Naive thymus-derived CD4-positive, alpha-beta T cell (primary cell): ENCODE measurements at regions not wholly inside any gene's neighbourhood (a gene's known extent, or its start where the extent isn't known, plus 50 kb on each side); places are given as distances from the start of the nearest gene placed in this dataset.

Experiments
- ATAC-seq: fragments of 150-1000 bp; cut with Tn5 transposase; 2 replicates; pipeline ENCODE4 v1.10.0; 2021; ENCODE audit warnings: mild to moderate bottlenecking, moderate library complexity
- CTCF ChIA-PET: fragments of 350-600 bp; sonication (Branson Sonifier 250); formaldehyde crosslinking; loops from one replicate; lab custom pipeline; 2021; ENCODE audit warnings: antibody characterized with exemption; lab: Charles Lee
- POLR2A ChIA-PET: fragments of 350-600 bp; sonication (Branson Sonifier 250); formaldehyde crosslinking; loops from one replicate; lab custom pipeline; 2021; ENCODE audit warnings: antibody characterized with exemption, inconsistent platforms; lab: Charles Lee
- DNase-seq, 9 donors: peaks; one replicate each; pipeline versions ENCODE4 v3.0.0 to v3.0.0-alpha.2; 2020 to 2022; ENCODE audit warnings: mixed read lengths in 1 of 9
- H3K27ac ChIP-seq: one replicate; pipeline ENCODE4 v1.7.0; 2013; ENCODE audit warnings: mild to moderate bottlenecking, low read depth, low read length, moderate library complexity
- H3K27me3 ChIP-seq, 2 donors: one replicate each; pipeline ENCODE4 v1.7.0; 2013; ENCODE audit warnings: low read length in 2 of 2, mild to moderate bottlenecking in 2 of 2, moderate library complexity in 2 of 2; ENCODE audit not compliant: control insufficient read depth in 2 of 2, insufficient read depth in 2 of 2
- H3K36me3 ChIP-seq, 3 experiments: 1 replicate in 2 of 3; 2 replicates in 1 of 3; pipeline ENCODE4 v1.7.0; 2013; ENCODE audit warnings: low read length in 3 of 3, mild to moderate bottlenecking in 3 of 3, moderate library complexity in 1 of 3; ENCODE audit not compliant: insufficient read depth in 3 of 3, control insufficient read depth in 2 of 3
- H3K4me1 ChIP-seq, 2 donors: one replicate each; pipeline ENCODE4 v1.7.0; 2013; ENCODE audit warnings: low read length in 2 of 2, mild to moderate bottlenecking in 2 of 2, moderate library complexity in 1 of 2; ENCODE audit not compliant: control insufficient read depth in 2 of 2, insufficient read depth in 2 of 2
- H3K4me3 ChIP-seq: 2 replicates; pipeline ENCODE4 v1.7.0; 2013; ENCODE audit warnings: mild to moderate bottlenecking, low read length
- H3K9me3 ChIP-seq, 3 experiments: 1 replicate in 2 of 3; 2 replicates in 1 of 3; pipeline ENCODE4 v1.7.0; 2013; ENCODE audit warnings: low read length in 3 of 3; ENCODE audit not compliant: control insufficient read depth in 2 of 3
- H3K27ac Mint-ChIP-seq, 9 donors: one replicate each; pipeline ENCODE4 v1.8.0; 2020 to 2022; ENCODE audit warnings: mixed read lengths in 9 of 9, mild to moderate bottlenecking in 8 of 9, moderate library complexity in 5 of 9, inconsistent platforms in 2 of 9
- H3K27me3 Mint-ChIP-seq, 5 donors: one replicate each; pipeline ENCODE4 v1.8.0; 2021 to 2022; ENCODE audit warnings: mixed read lengths in 5 of 5, mild to moderate bottlenecking in 1 of 5
- H3K36me3 Mint-ChIP-seq, 5 donors: one replicate each; pipeline ENCODE4 v1.8.0; 2020 to 2022; ENCODE audit warnings: mixed read lengths in 5 of 5, mild to moderate bottlenecking in 3 of 5, inconsistent platforms in 1 of 5
- H3K4me1 Mint-ChIP-seq, 7 donors: one replicate each; pipeline ENCODE4 v1.8.0; 2020 to 2022; ENCODE audit warnings: mixed read lengths in 7 of 7, mild to moderate bottlenecking in 3 of 7, inconsistent platforms in 1 of 7
- H3K4me3 Mint-ChIP-seq, 10 donors: one replicate each; pipeline ENCODE4 v1.8.0; 2020 to 2022; ENCODE audit warnings: mild to moderate bottlenecking in 10 of 10, mixed read lengths in 10 of 10, moderate library complexity in 6 of 10, inconsistent platforms in 2 of 10
- H3K9me3 Mint-ChIP-seq, 11 donors: one replicate each; pipeline ENCODE4 v1.8.0; 2020 to 2022; ENCODE audit warnings: mixed read lengths in 11 of 11, mild to moderate bottlenecking in 4 of 11, inconsistent platforms in 1 of 11, moderate library complexity in 1 of 11
- intact Hi-C, 2 donors: fragments of 100-400 bp; cut with micrococcal nuclease; formaldehyde crosslinking; loops; one replicate each; pipeline ENCODE4 v1.15.1; 2023

- Histone ChIP-seq H3K9me3 (no peaks in the 10 kb centered on the region), H3K27me3 (no peaks in the 10 kb centered on the region), H3K4me3 (no peak overlapping the region), H3K36me3 (no peaks in the 10 kb centered on the region), H3K4me1 (no peaks in the 10 kb centered on the region), H3K27ac (no peak overlapping the region)
- H3K4me3 Mint-ChIP-seq, result no peak overlapping the region
- ChIA-PET CTCF (interaction anchor here (0.9 kb wide), 1 partner anchor 71 kb away, joined by 5 read pairs; no protein-coding TSS in a partner anchor), POLR2A (no interaction called here)
- no peak overlapping the region for H3K27ac Mint-ChIP-seq
- DNase-seq (no peak), ATAC-seq (no peak)
- peaks cover 0 to 5% (median 3%) of the 10 kb centered on the region in 5 donors for H3K36me3 Mint-ChIP-seq
- intact Hi-C loops, result no loop called here
- H3K9me3 Mint-ChIP-seq, result peaks cover 0 to 7% (median 0%) of the 10 kb centered on the region in 11 donors
- no peaks in the 10 kb centered on the region for H3K4me1 Mint-ChIP-seq
- H3K27me3 Mint-ChIP-seq, result peaks cover 17 to 45% (median 30%) of the 10 kb centered on the region in 5 donors
Observed at GRCh38 chr5:112685931-112686330, 51.8 kb upstream of the APC start.

GRCh38 chr5:112686675-112687074 lies 51.0 kb upstream of the APC start:
- ATAC-seq (no peak), DNase-seq (no peak)
- intact Hi-C loops, result no loop called here
- POLR2A ChIA-PET, result no interaction called here
- no peak overlapping the region for H3K27ac Mint-ChIP-seq
- no peak overlapping the region for H3K4me3 Mint-ChIP-seq
- Histone ChIP-seq H3K27me3 (no peaks in the 10 kb centered on the region), H3K36me3 (no peaks in the 10 kb centered on the region), H3K4me1 (no peaks in the 10 kb centered on the region), H3K9me3 (peaks cover 0 to 5% (median 0%) of the 10 kb centered on the region in 3 experiments), H3K27ac (no peak overlapping the region), H3K4me3 (no peak overlapping the region)
- CTCF ChIA-PET, result no interaction called here
- peaks cover 0 to 5% (median 3%) of the 10 kb centered on the region in 5 donors for H3K36me3 Mint-ChIP-seq
- peaks cover 0 to 7% (median under 1%) of the 10 kb centered on the region in 11 donors for H3K9me3 Mint-ChIP-seq
- peaks cover 25 to 51% (median 31%) of the 10 kb centered on the region in 5 donors for H3K27me3 Mint-ChIP-seq
- H3K4me1 Mint-ChIP-seq, result no peaks in the 10 kb centered on the region

GRCh38 chr5:112687306-112687705 lies 50.4 kb upstream of the APC start:
- POLR2A ChIA-PET, result no interaction called here
- Mint-ChIP-seq H3K4me1 (no peaks in the 10 kb centered on the region), H3K4me3 (no peak overlapping the region), H3K9me3 (peaks cover 0 to 13% (median 2%) of the 10 kb centered on the region in 11 donors), H3K36me3 (peaks cover 0 to 5% (median 3%) of the 10 kb centered on the region in 5 donors), H3K27ac (no peak overlapping the region), H3K27me3 (peaks cover 31 to 55% (median 38%) of the 10 kb centered on the region in 5 donors)
- no peaks in the 10 kb centered on the region for H3K36me3 ChIP-seq
- no peak overlapping the region for H3K27ac ChIP-seq
- DNase-seq (no peak), ATAC-seq (no peak)
- H3K4me3 ChIP-seq, result no peak overlapping the region
- H3K4me1 ChIP-seq, result no peaks in the 10 kb centered on the region
- CTCF ChIA-PET, result interaction anchor here (0.9 kb wide), 1 partner anchor 76 kb away, joined by 5 read pairs; no protein-coding TSS in a partner anchor
- no peaks in the 10 kb centered on the region for H3K27me3 ChIP-seq
- peaks cover 0 to 5% (median 0%) of the 10 kb centered on the region in 3 experiments for H3K9me3 ChIP-seq
- intact Hi-C loops, result no loop called here
